DMS 273 treated with DMSO at 0.1 percent for 48 hours (cell line): ENCODE measurements at regions not wholly inside any gene's neighbourhood (a gene's known extent, or its start where the extent isn't known, plus 50 kb on each side); places are given as distances from the start of the nearest gene placed in this dataset.
"Not testable (repeated sequence)": the region's sequence is repeated elsewhere in the genome, so short reads cannot be mapped to it uniquely, and the experiment has no call there.

ENCODE experiments used
- DNase-seq: peaks from one replicate; lab custom pipeline; 2025; lab: John Stamatoyannopoulos, UW

- no peak for DNase-seq
These were observed 63.2 kb upstream of the SNX19 start for GRCh38 chr11:130979386-130979972.

- DNase-seq, result no peak
These were observed 64.0 kb upstream of the SNX19 start for GRCh38 chr11:130980071-130980862.

- DNase-seq, result not testable (repeated sequence)
These were observed 68.0 kb upstream of the SNX19 start for GRCh38 chr11:130984241-130984640.

GRCh38 chr11:130992788-130993187 lies 76.5 kb upstream of the SNX19 start:
- no peak for DNase-seq

GRCh38 chr11:130994043-130994442 lies 77.8 kb upstream of the SNX19 start:
- DNase-seq, result no peak

GRCh38 chr11:130995266-130995665 lies 79.0 kb upstream of the SNX19 start:
- DNase-seq, result no peak

- DNase-seq, result no peak
These were observed 81.0 kb upstream of the SNX19 start for GRCh38 chr11:130997278-130997677.

- no peak for DNase-seq
These were observed 82.8 kb upstream of the SNX19 start for GRCh38 chr11:130999086-130999485.

- no peak for DNase-seq
These were observed 83.9 kb upstream of the SNX19 start for GRCh38 chr11:130999992-131000770.

- no peak for DNase-seq
These were observed 85.9 kb upstream of the SNX19 start for GRCh38 chr11:131002145-131002544.

- DNase-seq, result no peak
These were observed 89.5 kb upstream of the SNX19 start for GRCh38 chr11:131005829-131006228.

GRCh38 chr11:131025020-131025419 lies 108.7 kb upstream of the SNX19 start:
- DNase-seq, result no peak

GRCh38 chr11:131025421-131026125 lies 109.3 kb upstream of the SNX19 start:
- DNase-seq, result no peak

- DNase-seq, result no peak
These were observed 111.2 kb upstream of the SNX19 start for GRCh38 chr11:131027491-131027890.

- DNase-seq, result no peak
These were observed 116.9 kb upstream of the SNX19 start for GRCh38 chr11:131033151-131033651.

GRCh38 chr11:131036514-131036913 lies 120.2 kb upstream of the SNX19 start:
- DNase-seq, result no peak

GRCh38 chr11:131037873-131038272 lies 121.6 kb upstream of the SNX19 start:
- DNase-seq, result no peak

GRCh38 chr11:131038597-131038996 lies 122.3 kb upstream of the SNX19 start:
- no peak for DNase-seq

- DNase-seq, result no peak
These were observed 125.2 kb upstream of the SNX19 start for GRCh38 chr11:131041331-131042040.

GRCh38 chr11:131042041-131042390 lies 125.7 kb upstream of the SNX19 start:
- no peak for DNase-seq

GRCh38 chr11:131043251-131043650 lies 127.0 kb upstream of the SNX19 start:
- no peak for DNase-seq

GRCh38 chr11:131044851-131045250 lies 128.6 kb upstream of the SNX19 start:
- DNase-seq, result no peak
